H1 (cell line): ENCODE measurements at regions not wholly inside any gene's neighbourhood (a gene's known extent, or its start where the extent isn't known, plus 50 kb on each side); places are given as distances from the start of the nearest gene placed in this dataset.

ENCODE experiments used
- CTCF ChIA-PET: fragments of 300-600 bp; sonication (Branson Sonifier 250); formaldehyde crosslinking; loops from one replicate; lab custom pipeline; 2021; ENCODE audit not compliant: partially characterized antibody; lab: Charles Lee
- POLR2A ChIA-PET: fragments of 300-600 bp; sonication (Branson Sonifier 250); formaldehyde crosslinking; loops from one replicate; lab custom pipeline; 2021; ENCODE audit warnings: inconsistent platforms; ENCODE audit not compliant: partially characterized antibody; lab: Charles Lee
- DNase-seq, 2 experiments: peaks; one replicate each; pipeline versions ENCODE4 v3.0.0 to v3.0.0-alpha.2; 2010 to 2022; ENCODE audit warnings: low spot score in 2 of 2, low read depth in 1 of 2, mixed read lengths in 1 of 2
- FAIRE-seq: peaks from 2 replicates; lab custom pipeline; 2011; peaks lifted over from hg19 to GRCh38; lab: Jason Lieb, UNC
- H2AFZ ChIP-seq: 2 replicates; pipeline ENCODE4 v1.8.1; 2012; ENCODE audit warnings: low read length, inconsistent platforms
- H2AK5ac ChIP-seq: 2 replicates; pipeline ENCODE4 v1.6.1; 2013; ENCODE audit warnings: low read depth, low read length
- H2BK120ac ChIP-seq: replicated peaks from 2 replicates; pipeline ENCODE3; 2013; ENCODE audit warnings: low read depth, low read length, inconsistent platforms
- H2BK12ac ChIP-seq: 2 replicates; pipeline ENCODE4 v1.6.1; 2013; ENCODE audit warnings: low read depth, low read length
- H2BK15ac ChIP-seq: 2 replicates; pipeline ENCODE4 v1.6.1; 2013; ENCODE audit warnings: low read length
- H2BK20ac ChIP-seq: 2 replicates; pipeline ENCODE4 v1.6.1; 2013; ENCODE audit warnings: low read length
- H2BK5ac ChIP-seq: 2 replicates; pipeline ENCODE4 v1.6.1; 2013; ENCODE audit warnings: low read depth, low read length
- H3K14ac ChIP-seq: 2 replicates; pipeline ENCODE4 v1.6.1; 2013; ENCODE audit warnings: inconsistent platforms; ENCODE audit not compliant: insufficient read length
- H3K18ac ChIP-seq: 2 replicates; pipeline ENCODE4 v1.6.1; 2013; ENCODE audit warnings: low read length; ENCODE audit errors: extremely low read depth
- H3K23ac ChIP-seq: 2 replicates; pipeline ENCODE4 v1.6.1; 2013; ENCODE audit warnings: inconsistent platforms; ENCODE audit not compliant: insufficient read length
- H3K23me2 ChIP-seq: 2 replicates; pipeline ENCODE4 v1.6.1; 2013; ENCODE audit warnings: low read depth, low read length
- H3K27ac ChIP-seq: 2 replicates; pipeline ENCODE4 v1.6.1; 2011; ENCODE audit warnings: low read depth, low read length, inconsistent platforms
- H3K27me3 ChIP-seq, 4 experiments: replicated peaks in 1 of 4; 1 replicate in 1 of 4; 2 replicates in 3 of 4; pipeline versions ENCODE4 v1.6.1 to v1.8.1; 2011 to 2013; ENCODE audit warnings: low read length in 3 of 4, mild to moderate bottlenecking in 3 of 4, inconsistent platforms in 2 of 4, mixed read lengths in 2 of 4, moderate library complexity in 1 of 4; ENCODE audit not compliant: control insufficient read depth in 3 of 4, insufficient read depth in 3 of 4; ENCODE audit errors: extremely low read depth in 1 of 4
- H3K36me3 ChIP-seq, 4 experiments: 2 replicates each; pipeline versions ENCODE4 v1.6.1 to v1.8.1; 2011 to 2013; ENCODE audit warnings: mild to moderate bottlenecking in 4 of 4, low read length in 3 of 4, moderate library complexity in 2 of 4, control low read depth in 1 of 4, inconsistent platforms in 1 of 4; ENCODE audit not compliant: insufficient read depth in 4 of 4, control insufficient read depth in 2 of 4
- H3K4ac ChIP-seq: replicated peaks from 2 replicates; pipeline ENCODE3; 2013; ENCODE audit warnings: low read length, low read depth, mixed read lengths, inconsistent platforms; ENCODE audit not compliant: insufficient read length
- H3K4me1 ChIP-seq, 4 experiments: replicated peaks in 1 of 4; 1 replicate in 1 of 4; 2 replicates in 3 of 4; pipeline versions ENCODE4 v1.6.1 to v1.8.1; 2011 to 2013; ENCODE audit warnings: low read length in 3 of 4, inconsistent platforms in 2 of 4, mixed read lengths in 1 of 4; ENCODE audit not compliant: insufficient read depth in 4 of 4, control insufficient read depth in 3 of 4
- H3K4me2 ChIP-seq, 2 experiments: 2 replicates each; pipeline versions ENCODE4 v1.6.1 to v1.8.1; 2011 to 2013; ENCODE audit warnings: low read depth in 2 of 2, low read length in 2 of 2, control low read depth in 1 of 2, inconsistent platforms in 1 of 2, mild to moderate bottlenecking in 1 of 2; ENCODE audit not compliant: insufficient read depth in 1 of 2
- H3K4me3 ChIP-seq, 4 experiments: fragments of 200-600, 300-600 bp in 1 of 4; sonication (generic), shearing (Covaris generic), sonication (Bioruptor Twin) in 1 of 4; 2 replicates each; pipeline versions ENCODE4 v1.5.1 to v1.8.1; 2011 to 2016; ENCODE audit warnings: low read length in 4 of 4, low read depth in 3 of 4, control low read depth in 2 of 4, inconsistent platforms in 2 of 4, mild to moderate bottlenecking in 2 of 4, mixed read lengths in 1 of 4, moderate library complexity in 1 of 4; ENCODE audit not compliant: insufficient read depth in 2 of 4; ENCODE audit errors: extremely low read depth in 1 of 4
- H3K56ac ChIP-seq: replicated peaks from 2 replicates; pipeline ENCODE3; 2013; ENCODE audit warnings: low read depth, mild to moderate bottlenecking, mixed read lengths, low read length, inconsistent platforms; ENCODE audit not compliant: insufficient read length
- H3K79me1 ChIP-seq: 2 replicates; pipeline ENCODE4 v1.6.1; 2013; ENCODE audit warnings: low read depth, low read length, control low read depth
- H3K79me2 ChIP-seq, 2 experiments: 2 replicates each; pipeline versions ENCODE4 v1.6.1 to v1.8.1; 2012 to 2013; ENCODE audit warnings: low read length in 2 of 2, mild to moderate bottlenecking in 2 of 2, inconsistent platforms in 1 of 2; ENCODE audit not compliant: insufficient read depth in 2 of 2, control insufficient read depth in 1 of 2
- H3K9ac ChIP-seq, 4 experiments: replicated peaks in 1 of 4; 1 replicate in 1 of 4; 2 replicates in 3 of 4; pipeline versions ENCODE4 v1.6.1 to v1.8.1; 2011 to 2013; ENCODE audit warnings: low read depth in 3 of 4, low read length in 3 of 4, control low read depth in 2 of 4, mild to moderate bottlenecking in 2 of 4, moderate library complexity in 2 of 4, inconsistent platforms in 1 of 4; ENCODE audit errors: extremely low read depth in 1 of 4
- H3K9me3 ChIP-seq, 2 experiments: 2 replicates each; pipeline versions ENCODE4 v1.6.1 to v1.8.1; 2012 to 2013; ENCODE audit warnings: mild to moderate bottlenecking in 2 of 2, moderate library complexity in 2 of 2, control low read depth in 1 of 2, inconsistent platforms in 1 of 2, low read depth in 1 of 2, low read length in 1 of 2, mixed read lengths in 1 of 2; ENCODE audit not compliant: insufficient read depth in 2 of 2
- H4K20me1 ChIP-seq, 2 experiments: replicated peaks in 1 of 2; 2 replicates each; pipeline versions ENCODE3 to v1.8.1; 2011 to 2013; ENCODE audit warnings: inconsistent platforms in 2 of 2, low read length in 2 of 2, mild to moderate bottlenecking in 1 of 2; ENCODE audit not compliant: insufficient read depth in 2 of 2, control insufficient read depth in 1 of 2
- H4K5ac ChIP-seq: 2 replicates; pipeline ENCODE4 v1.6.1; 2013; ENCODE audit warnings: low read length, low read depth, mixed read lengths, inconsistent platforms; ENCODE audit not compliant: insufficient read length
- H4K8ac ChIP-seq: 2 replicates; pipeline ENCODE4 v1.8.0; 2013; ENCODE audit warnings: mild to moderate bottlenecking, moderate library complexity, low read length, inconsistent platforms; ENCODE audit not compliant: insufficient read depth; ENCODE audit errors: extremely low read depth
- H4K91ac ChIP-seq: replicated peaks from 2 replicates; pipeline ENCODE3; 2013; ENCODE audit warnings: low read length, mixed read lengths, inconsistent platforms; ENCODE audit not compliant: insufficient read length
- KDM1A ChIP-seq: fragments of 200-600, 300-600 bp; sonication (generic); IDR thresholded peaks from 2 replicates; pipeline ENCODE4 v1.7.1; 2016; ENCODE audit warnings: mild to moderate bottlenecking, low read length, borderline replicate concordance
- WGBS, 2 experiments: shearing (Covaris generic) in 1 of 2; methylation state at CpG; one replicate each; pipeline versions ENCODE4 v1.1.6 to v1.1.7; 2013 to 2015; ENCODE audit warnings: low lambda C conversion rate in 2 of 2, mixed read lengths in 2 of 2, inconsistent platforms in 1 of 2, low coverage in 1 of 2, missing lambda C conversion rate in 1 of 2; ENCODE audit not compliant: insufficient replicate concordance in 2 of 2, insufficient coverage in 1 of 2, insufficient read length in 1 of 2; ENCODE audit errors: extremely low coverage in 1 of 2, missing lambda C conversion rate in 1 of 2; 5-methylcytosine and 5-hydroxymethylcytosine counted together

DNA sequence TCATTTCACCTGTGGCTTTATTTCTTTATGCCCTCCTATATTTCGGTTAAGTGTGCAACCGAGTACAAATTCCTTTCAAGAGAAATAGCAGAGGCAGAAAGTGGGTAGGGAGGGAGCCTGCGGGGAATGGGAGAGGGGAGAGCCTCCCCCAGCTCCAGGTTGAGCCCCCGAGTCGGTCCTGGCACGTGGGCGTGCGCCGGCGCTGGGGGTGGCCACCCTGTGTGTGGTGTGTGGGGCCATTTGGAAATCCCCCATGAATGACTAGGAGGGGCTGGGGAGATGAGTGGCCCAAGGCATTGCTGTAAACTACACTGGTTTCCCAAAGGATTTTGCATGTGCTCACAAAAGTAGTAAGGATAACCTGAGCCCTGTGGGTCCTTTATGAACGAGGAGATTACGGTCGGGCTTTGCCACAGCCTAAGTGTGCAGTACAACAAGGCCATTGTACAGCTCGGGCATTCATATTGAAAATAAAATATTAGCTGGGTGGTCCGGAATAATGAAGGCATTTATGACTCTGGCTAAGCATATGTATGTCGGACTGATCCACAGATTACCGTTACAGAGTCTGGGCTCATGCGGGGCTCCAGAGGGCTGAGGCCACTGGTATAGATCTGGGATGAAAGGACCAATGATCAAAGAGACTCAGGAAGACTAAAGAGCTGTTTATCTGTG is 84.5 kb upstream of the RALGAPA2 start:
- no peak for DNase-seq
- no peaks in the 10 kb centered on the region for H3K9me3 ChIP-seq
- ChIA-PET CTCF (interaction anchor here (1.2 kb wide), 1 partner anchor 28 kb away, joined by 3 read pairs; no protein-coding TSS in a partner anchor), POLR2A (no interaction called here)
- TF ChIP-seq KDM1A = no peak
- no peak overlapping the region for H2BK120ac ChIP-seq
- WGBS, 2 experiments = 96% methylated on average over 16 of the region's 18 CpGs; no CpG with 5 or more reads in 1 of the 2 experiments
- no peaks in the 10 kb centered on the region for H3K79me2 ChIP-seq
- H3K4me1 ChIP-seq = no peaks in the 10 kb centered on the region
- no peak overlapping the region for H3K14ac ChIP-seq
- H3K27me3 ChIP-seq = no peaks in the 10 kb centered on the region; a peak in 1 of 7 replicates
- H2AK5ac ChIP-seq = no peak overlapping the region
- no peak overlapping the region for H2BK15ac ChIP-seq
- no peak overlapping the region for H3K18ac ChIP-seq
- no peak overlapping the region for H3K4ac ChIP-seq
- no peak for FAIRE-seq
- H3K36me3 ChIP-seq = no peaks in the 10 kb centered on the region
- no peak overlapping the region for H3K4me3 ChIP-seq
- no peaks in the 10 kb centered on the region for H3K23me2 ChIP-seq
- H2BK12ac ChIP-seq = no peak overlapping the region
- H2AFZ ChIP-seq = no peak overlapping the region
- H4K91ac ChIP-seq = no peak overlapping the region
- no peak overlapping the region for H3K9ac ChIP-seq
- no peaks in the 10 kb centered on the region for H3K79me1 ChIP-seq
- no peak overlapping the region for H3K56ac ChIP-seq
- no peak overlapping the region for H4K8ac ChIP-seq
- no peak overlapping the region for H3K23ac ChIP-seq
- H4K5ac ChIP-seq = no peak overlapping the region
- H3K4me2 ChIP-seq = no peak overlapping the region
- no peaks in the 10 kb centered on the region for H4K20me1 ChIP-seq
- H2BK20ac ChIP-seq = no peak overlapping the region
- no peak overlapping the region for H3K27ac ChIP-seq
- no peak overlapping the region for H2BK5ac ChIP-seq
